DOHH2 (cell line): ENCODE measurements at regions not wholly inside any gene's neighbourhood (a gene's known extent, or its start where the extent isn't known, plus 50 kb on each side); places are given as distances from the start of the nearest gene placed in this dataset.

Experiments
- H3F3A ChIP-seq: fragments of 200-600 bp; sonication (generic), shearing (Covaris generic); 2 replicates; pipeline ENCODE4 v1.6.0; 2016; ENCODE audit warnings: antibody characterized with exemption, mild to moderate bottlenecking; ENCODE audit not compliant: control insufficient read depth, insufficient read depth
- H3K27ac ChIP-seq: fragments of 200-600 bp; sonication (generic); 2 replicates; pipeline ENCODE4 v1.5.1; 2014; ENCODE audit warnings: low read depth, mild to moderate bottlenecking, low read length, moderate library complexity
- H3K27me3 ChIP-seq: fragments of 200-600 bp; sonication (generic); 2 replicates; pipeline ENCODE4 v1.6.1; 2014; ENCODE audit warnings: mild to moderate bottlenecking, low read length, mixed read lengths; ENCODE audit not compliant: control insufficient read depth
- H3K36me3 ChIP-seq: fragments of 200-600 bp; sonication (generic); 2 replicates; pipeline ENCODE4 v1.6.1; 2014; ENCODE audit warnings: mild to moderate bottlenecking, low read length, moderate library complexity, mixed read lengths; ENCODE audit not compliant: control insufficient read depth
- H3K4me1 ChIP-seq: fragments of 200-600 bp; sonication (generic); 2 replicates; pipeline ENCODE4 v1.6.1; 2014; ENCODE audit warnings: mild to moderate bottlenecking, low read length, mixed read lengths; ENCODE audit not compliant: control insufficient read depth
- H3K4me2 ChIP-seq: fragments of 200-600 bp; sonication (generic); 2 replicates; pipeline ENCODE4 v1.6.0; 2014; ENCODE audit warnings: mild to moderate bottlenecking, low read length, moderate library complexity
- H3K4me3 ChIP-seq: fragments of 200-600 bp; sonication (generic); 2 replicates; pipeline ENCODE4 v1.5.1; 2014; ENCODE audit warnings: mild to moderate bottlenecking, low read length, mixed read lengths
- H3K79me2 ChIP-seq: fragments of 200-600 bp; sonication (generic); 2 replicates; pipeline ENCODE4 v1.6.1; 2014; ENCODE audit warnings: mild to moderate bottlenecking, low read length, mixed read lengths; ENCODE audit not compliant: control insufficient read depth
- H3K9me2 ChIP-seq: fragments of 200-600 bp; sonication (generic); replicated peaks from 2 replicates; pipeline ENCODE4 v1.6.1; 2014; ENCODE audit warnings: mild to moderate bottlenecking, low read length, mixed read lengths; ENCODE audit not compliant: control insufficient read depth
- H3K9me3 ChIP-seq: fragments of 200-600 bp; sonication (generic); 2 replicates; pipeline ENCODE4 v1.6.1; 2014; ENCODE audit warnings: antibody characterized with exemption, low read length, mixed read lengths; ENCODE audit not compliant: control insufficient read depth, insufficient read depth
- H4K20me1 ChIP-seq: fragments of 200-600 bp; sonication (generic); 2 replicates; pipeline ENCODE4 v1.6.0; 2014; ENCODE audit warnings: low read depth, mild to moderate bottlenecking, antibody characterized with exemption, low read length, moderate library complexity; ENCODE audit not compliant: control insufficient read depth, insufficient read depth
- CTCF ChIP-seq: fragments of 200-600 bp; sonication (generic); IDR thresholded peaks from one replicate; pipeline ENCODE4 v1.5.1; 2014; ENCODE audit warnings: antibody characterized with exemption, mild to moderate bottlenecking, low read depth, low read length; ENCODE audit not compliant: poor library complexity, severe bottlenecking
- EZH2phosphoT487 ChIP-seq: fragments of 200-600 bp; sonication (generic); IDR thresholded peaks from 2 replicates; pipeline ENCODE4 v1.6.1; 2017; ENCODE audit warnings: borderline replicate concordance, mild to moderate bottlenecking, antibody characterized with exemption, low read length, moderate library complexity, mixed read lengths

- Histone ChIP-seq H3K9me3 (no peaks in the 10 kb centered on the region), H4K20me1 (no peaks in the 10 kb centered on the region)
- TF ChIP-seq EZH2phosphoT487 = no peak
- TF ChIP-seq CTCF = peak; percentile 7
Measured at GRCh38 chr17:71118039-71118438, 948.7 kb downstream of the KCNJ2 start.

GRCh38 chr17:71127416-71127815 lies 958.1 kb downstream of the KCNJ2 start:
- Histone ChIP-seq H3K9me2 (no peaks in the 10 kb centered on the region), H3K27ac (no peak overlapping the region), H3K4me1 (no peaks in the 10 kb centered on the region), H3K4me3 (no peak overlapping the region), H3K79me2 (no peaks in the 10 kb centered on the region), H3K27me3 (no peaks in the 10 kb centered on the region), H3K36me3 (no peaks in the 10 kb centered on the region), H3F3A (no peaks in the 10 kb centered on the region), H4K20me1 (no peaks in the 10 kb centered on the region), H3K4me2 (no peak overlapping the region), H3K9me3 (no peaks in the 10 kb centered on the region)
- TF ChIP-seq EZH2phosphoT487 = no peak
- TF ChIP-seq CTCF = no peak

More at GRCh38 chr17:71118039-71118438, 948.7 kb downstream of the KCNJ2 start:
- Histone ChIP-seq H3F3A (no peaks in the 10 kb centered on the region), H3K27ac (no peak overlapping the region), H3K4me3 (no peak overlapping the region), H3K4me2 (no peak overlapping the region), H3K27me3 (no peaks in the 10 kb centered on the region), H3K79me2 (no peaks in the 10 kb centered on the region), H3K36me3 (no peaks in the 10 kb centered on the region), H3K4me1 (no peaks in the 10 kb centered on the region), H3K9me2 (no peaks in the 10 kb centered on the region)

GRCh38 chr17:71142333-71142732 lies 973.0 kb downstream of the KCNJ2 start:
- Histone ChIP-seq H3K9me2 (no peaks in the 10 kb centered on the region), H3K4me1 (no peaks in the 10 kb centered on the region), H3F3A (no peaks in the 10 kb centered on the region), H3K36me3 (no peaks in the 10 kb centered on the region), H3K79me2 (no peaks in the 10 kb centered on the region), H3K27me3 (no peaks in the 10 kb centered on the region), H4K20me1 (no peaks in the 10 kb centered on the region), H3K4me3 (no peak overlapping the region), H3K9me3 (no peaks in the 10 kb centered on the region), H3K27ac (no peak overlapping the region), H3K4me2 (no peak overlapping the region)
- TF ChIP-seq EZH2phosphoT487 (no peak), CTCF (no peak)

- Histone ChIP-seq H3K79me2 (no peaks in the 10 kb centered on the region), H3F3A (no peaks in the 10 kb centered on the region), H3K9me2 (no peaks in the 10 kb centered on the region), H3K4me3 (no peak overlapping the region), H3K27ac (no peak overlapping the region), H3K4me2 (no peak overlapping the region), H3K27me3 (no peaks in the 10 kb centered on the region), H3K4me1 (no peaks in the 10 kb centered on the region), H3K36me3 (no peaks in the 10 kb centered on the region), H4K20me1 (no peaks in the 10 kb centered on the region), H3K9me3 (no peaks in the 10 kb centered on the region)
- no peak for TF ChIP-seq EZH2phosphoT487
- TF ChIP-seq CTCF = no peak
Measured at GRCh38 chr17:71145486-71145885, 975.3 kb upstream of the SOX9 start.
